ENCODE measurements at regions not wholly inside any gene's neighbourhood (a gene's known extent, or its start where the extent isn't known, plus 50 kb on each side); places are given as distances from the start of the nearest gene placed in this dataset.

DNA sequence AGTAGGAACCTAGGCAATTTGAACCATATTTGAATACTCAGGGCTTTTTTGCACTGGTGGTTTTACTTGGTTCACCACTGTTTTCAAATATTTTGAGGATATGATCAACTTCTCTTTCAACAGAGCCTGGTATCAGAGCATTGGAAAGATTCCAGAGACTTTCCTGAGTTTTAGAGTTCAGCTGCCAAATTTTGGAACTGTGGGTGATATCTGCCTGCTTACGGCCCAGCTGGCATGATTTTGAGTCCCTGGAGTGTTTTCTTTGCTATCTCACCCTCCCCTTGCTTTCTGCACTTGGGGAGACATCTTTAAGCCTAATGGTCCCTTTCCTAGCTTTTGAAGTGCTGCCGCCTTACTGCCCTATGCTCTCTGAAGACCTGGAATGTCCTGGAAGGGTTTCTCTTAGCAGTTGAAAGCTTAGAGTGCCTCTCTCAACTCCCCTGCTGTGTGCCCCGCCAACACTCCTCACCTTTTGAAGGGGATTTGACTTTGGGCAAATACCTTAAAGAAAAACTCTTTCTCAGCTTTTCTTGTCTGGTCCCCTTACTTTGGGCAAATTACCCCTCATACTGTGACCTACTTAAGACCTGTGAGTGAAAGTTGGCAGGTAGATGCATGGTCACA, 539.1 kb downstream of the MFSD1 start:
- no peaks in the 10 kb centered on the region for H3K9me1 ChIP-seq (ENCODE audit: control insufficient read depth, extremely low read depth, insufficient read depth, low read length)
- no peaks in the 10 kb centered on the region for H4K20me1 ChIP-seq (ENCODE audit: control insufficient read depth, extremely low read depth, insufficient read depth, low read length)
- dilution Hi-C loops (cut with MboI; ENCODE audit: extremely low pct_ligation_motif_present, low sequenced_read_pairs): no loop called here
- no peak overlapping the region for H3K4me2 ChIP-seq (ENCODE audit: control insufficient read depth, extremely low read depth, insufficient read depth, low read depth, low read length)
- no peaks in the 10 kb centered on the region for H3K4me1 ChIP-seq (ENCODE audit: control insufficient read depth, extremely low read depth, insufficient read depth, low read length)
- H2AFZ ChIP-seq (ENCODE audit: control insufficient read depth, low read length): no peak overlapping the region
- TF ChIP-seq, protein P1, sequence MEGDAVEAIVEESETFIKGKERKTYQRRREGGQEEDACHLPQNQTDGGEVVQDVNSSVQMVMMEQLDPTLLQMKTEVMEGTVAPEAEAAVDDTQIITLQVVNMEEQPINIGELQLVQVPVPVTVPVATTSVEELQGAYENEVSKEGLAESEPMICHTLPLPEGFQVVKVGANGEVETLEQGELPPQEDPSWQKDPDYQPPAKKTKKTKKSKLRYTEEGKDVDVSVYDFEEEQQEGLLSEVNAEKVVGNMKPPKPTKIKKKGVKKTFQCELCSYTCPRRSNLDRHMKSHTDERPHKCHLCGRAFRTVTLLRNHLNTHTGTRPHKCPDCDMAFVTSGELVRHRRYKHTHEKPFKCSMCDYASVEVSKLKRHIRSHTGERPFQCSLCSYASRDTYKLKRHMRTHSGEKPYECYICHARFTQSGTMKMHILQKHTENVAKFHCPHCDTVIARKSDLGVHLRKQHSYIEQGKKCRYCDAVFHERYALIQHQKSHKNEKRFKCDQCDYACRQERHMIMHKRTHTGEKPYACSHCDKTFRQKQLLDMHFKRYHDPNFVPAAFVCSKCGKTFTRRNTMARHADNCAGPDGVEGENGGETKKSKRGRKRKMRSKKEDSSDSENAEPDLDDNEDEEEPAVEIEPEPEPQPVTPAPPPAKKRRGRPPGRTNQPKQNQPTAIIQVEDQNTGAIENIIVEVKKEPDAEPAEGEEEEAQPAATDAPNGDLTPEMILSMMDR (optimal IDR thresholded peaks at IDR 0.05 in 1 of 3, IDR thresholded peaks at IDR 0.05 in 1 of 3, conservative IDR thresholded peaks at IDR 0.05 in 1 of 3; ENCODE audit: extremely low read depth in 1 of 3, insufficient read depth in 2 of 3, low read length in 3 of 3): no peak
- TF ChIP-seq EZH2 (IDR thresholded peaks at IDR 0.05; ENCODE audit: low read length): no peak
- H3K4me3 ChIP-seq (ENCODE audit: control insufficient read depth in 2 of 3, extremely low read depth in 1 of 3, insufficient read depth in 2 of 3, low read depth in 1 of 3, low read length in 3 of 3): no peak overlapping the region
- no peaks in the 10 kb centered on the region for H3K27me3 ChIP-seq (ENCODE audit: control insufficient read depth, extremely low read depth, insufficient read depth, low read length)
- no peak for DNase-seq (ENCODE audit: low read depth, low spot score)
- FAIRE-seq: no peak
- H3K79me2 ChIP-seq (ENCODE audit: control insufficient read depth, insufficient read depth, low read length): no peaks in the 10 kb centered on the region
- no peak overlapping the region for H3K9ac ChIP-seq (ENCODE audit: control insufficient read depth, extremely low read depth, insufficient read depth, low read length)
- no peaks in the 10 kb centered on the region for H3K9me3 ChIP-seq (ENCODE audit: control insufficient read depth, low read depth, low read length)
- H3K27ac ChIP-seq (ENCODE audit: control insufficient read depth, insufficient read depth, low read length): no peak overlapping the region
- no peaks in the 10 kb centered on the region for H3K36me3 ChIP-seq (ENCODE audit: control insufficient read depth in 2 of 2, extremely low read depth in 1 of 2, insufficient read depth in 2 of 2, low read length in 2 of 2)

DNA sequence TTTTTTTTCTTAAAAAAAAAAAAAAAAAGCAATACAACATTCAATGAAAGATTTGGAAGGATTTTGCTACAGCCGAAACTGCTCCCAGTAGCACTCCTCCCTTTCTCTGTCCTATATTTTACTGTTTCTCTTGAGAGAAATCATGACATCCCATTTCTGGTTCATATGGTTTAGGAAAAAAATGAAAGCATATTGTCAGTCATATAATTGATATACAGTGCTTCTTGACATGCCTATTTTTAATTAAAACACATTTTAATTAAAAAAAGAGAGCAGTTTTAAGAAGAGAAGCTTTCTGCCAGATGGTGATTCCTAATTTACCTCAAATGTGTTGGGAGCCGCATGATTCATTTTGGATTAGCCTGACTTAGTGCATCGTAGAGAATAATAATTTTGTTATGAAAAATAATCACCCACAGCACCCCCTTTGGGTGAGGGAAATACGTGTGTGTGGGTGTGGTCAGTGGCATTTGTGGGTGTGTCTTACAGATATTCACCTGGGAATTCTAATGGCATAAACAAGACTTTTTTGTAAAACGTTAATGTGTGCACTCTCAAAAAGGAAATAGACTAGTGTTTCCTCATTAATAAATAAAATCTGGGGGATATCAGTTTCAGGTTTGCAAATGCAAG, 544.5 kb downstream of the MFSD1 start:
- Histone ChIP-seq H3K4me2 (ENCODE audit: control insufficient read depth, extremely low read depth, insufficient read depth, low read depth, low read length) (no peak overlapping the region), H3K27ac (ENCODE audit: control insufficient read depth, insufficient read depth, low read length) (no peak overlapping the region), H3K9ac (ENCODE audit: control insufficient read depth, extremely low read depth, insufficient read depth, low read length) (no peak overlapping the region), H3K9me1 (ENCODE audit: control insufficient read depth, extremely low read depth, insufficient read depth, low read length) (no peaks in the 10 kb centered on the region), H2AFZ (ENCODE audit: control insufficient read depth, low read length) (no peak overlapping the region), H3K9me3 (ENCODE audit: control insufficient read depth, low read depth, low read length) (no peaks in the 10 kb centered on the region), H4K20me1 (ENCODE audit: control insufficient read depth, extremely low read depth, insufficient read depth, low read length) (no peaks in the 10 kb centered on the region), H3K4me3 (ENCODE audit: control insufficient read depth in 2 of 3, extremely low read depth in 1 of 3, insufficient read depth in 2 of 3, low read depth in 1 of 3, low read length in 3 of 3) (no peak overlapping the region), H3K27me3 (ENCODE audit: control insufficient read depth, extremely low read depth, insufficient read depth, low read length) (no peaks in the 10 kb centered on the region), H3K79me2 (ENCODE audit: control insufficient read depth, insufficient read depth, low read length) (no peaks in the 10 kb centered on the region), H3K36me3 (ENCODE audit: control insufficient read depth in 2 of 2, extremely low read depth in 1 of 2, insufficient read depth in 2 of 2, low read length in 2 of 2) (no peaks in the 10 kb centered on the region), H3K4me1 (ENCODE audit: control insufficient read depth, extremely low read depth, insufficient read depth, low read length) (no peaks in the 10 kb centered on the region)
- dilution Hi-C loops (cut with MboI; ENCODE audit: extremely low pct_ligation_motif_present, low sequenced_read_pairs): no loop called here
- DNase-seq (ENCODE audit: low read depth, low spot score) (no peak), FAIRE-seq (no peak)
- TF ChIP-seq, protein P1 (optimal IDR thresholded peaks at IDR 0.05 in 1 of 3, IDR thresholded peaks at IDR 0.05 in 1 of 3, conservative IDR thresholded peaks at IDR 0.05 in 1 of 3; ENCODE audit: extremely low read depth in 1 of 3, insufficient read depth in 2 of 3, low read length in 3 of 3): peak in 1 of 3 experiments; percentile 9
- TF ChIP-seq EZH2 (IDR thresholded peaks at IDR 0.05; ENCODE audit: low read length): no peak
